GM13977 (cell line): ENCODE measurements at regions not wholly inside any gene's neighbourhood (a gene's known extent, or its start where the extent isn't known, plus 50 kb on each side); places are given as distances from the start of the nearest gene placed in this dataset.

Experiments
- DNase-seq: peaks from one replicate; pipeline ENCODE4 v3.0.0; 2012; ENCODE audit warnings: low spot score
- CTCF ChIP-seq: IDR thresholded peaks from 2 replicates; pipeline ENCODE4 v1.5.1; 2012; ENCODE audit warnings: mild to moderate bottlenecking, control low read depth; ENCODE audit not compliant: insufficient read depth; ENCODE audit errors: extremely low read depth, missing control alignments
- in situ Hi-C: fragments of 300-500 bp; cut with MboI; formaldehyde crosslinking; loops from one replicate; pipeline ENCODE4 v1.12.0; 2022; ENCODE audit warnings: low sequenced_read_pairs, low pct_unique_long_range_greater_than_20kb, mixed read lengths, inconsistent platforms; ENCODE audit not compliant: unreplicated experiment

DNA sequence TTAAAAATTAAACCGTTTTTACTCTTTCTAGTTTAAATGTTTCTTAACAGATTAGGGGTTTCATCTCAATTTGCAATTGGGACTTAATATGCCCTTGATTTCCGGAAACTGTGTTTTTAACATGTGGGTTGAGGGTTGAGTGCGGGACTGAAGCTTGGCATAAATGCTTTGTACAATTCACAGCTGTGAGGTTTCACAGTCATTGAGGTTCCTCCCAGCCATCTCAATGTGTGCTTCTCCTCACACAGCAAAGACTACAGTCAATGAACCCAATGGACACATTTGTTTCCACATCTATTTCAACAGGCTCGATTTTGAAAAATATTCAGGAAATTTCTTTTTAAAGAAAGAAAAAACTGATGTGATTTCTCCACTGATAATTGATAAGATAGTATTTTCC lies 328.6 kb downstream of the TBC1D4 start:
- no peak for DNase-seq
- in situ Hi-C loops, result no loop called here
- no peak for TF ChIP-seq CTCF

GRCh38 chr13:75151081-75151643 lies 330.8 kb downstream of the TBC1D4 start:
- TF ChIP-seq CTCF, result no peak
- DNase-seq, result no peak
- in situ Hi-C loops, result no loop called here

DNA sequence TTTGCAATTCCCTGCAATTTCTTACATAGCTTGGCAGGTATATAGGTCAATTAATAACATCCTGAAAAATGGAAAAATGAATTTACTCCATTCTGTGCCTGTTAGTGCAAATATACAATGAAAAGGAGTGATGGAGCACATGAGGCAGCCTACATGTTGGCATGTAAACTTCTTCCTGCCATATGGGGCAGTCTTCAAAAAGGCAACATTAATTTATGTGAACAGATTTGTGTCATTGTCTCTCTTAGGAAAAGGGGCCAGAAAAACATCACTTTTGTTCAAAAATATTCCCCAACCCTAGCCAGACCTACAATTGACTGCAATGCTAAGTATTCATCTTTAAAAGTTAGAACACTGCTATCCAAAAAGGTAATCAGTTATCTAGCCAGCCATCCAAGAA lies 332.2 kb downstream of the TBC1D4 start:
- in situ Hi-C loops, result no loop called here
- no peak for DNase-seq
- no peak for TF ChIP-seq CTCF

DNA sequence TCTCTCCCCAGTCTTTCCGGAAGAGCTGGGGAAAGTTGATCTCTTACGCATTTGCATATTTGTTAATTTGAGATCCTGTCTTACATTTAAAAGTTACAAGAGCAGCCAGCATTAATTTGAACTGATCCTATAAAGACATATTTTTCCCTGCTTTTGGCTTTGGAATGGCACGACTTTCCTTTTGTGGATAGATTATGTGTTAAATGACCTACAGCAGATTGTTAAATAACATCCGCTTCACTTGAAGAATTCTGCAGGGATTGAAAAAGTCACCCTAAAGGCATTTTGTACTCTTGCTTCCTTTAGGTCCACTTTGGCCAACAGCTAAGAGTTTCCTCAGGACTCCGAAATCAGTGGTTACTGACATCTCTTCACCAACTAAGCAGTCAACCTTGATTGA lies 334.0 kb downstream of the TBC1D4 start:
- in situ Hi-C loops, result no loop called here
- DNase-seq, result no peak
- no peak for TF ChIP-seq CTCF

GRCh38 chr13:75146436-75146835 lies 335.5 kb downstream of the TBC1D4 start:
- in situ Hi-C loops, result no loop called here
- no peak for TF ChIP-seq CTCF
- DNase-seq, result no peak

- in situ Hi-C loops, result no loop called here
- TF ChIP-seq CTCF, result no peak
- no peak for DNase-seq
These were observed 336.0 kb downstream of the TBC1D4 start for GRCh38 chr13:75145927-75146326.

DNA sequence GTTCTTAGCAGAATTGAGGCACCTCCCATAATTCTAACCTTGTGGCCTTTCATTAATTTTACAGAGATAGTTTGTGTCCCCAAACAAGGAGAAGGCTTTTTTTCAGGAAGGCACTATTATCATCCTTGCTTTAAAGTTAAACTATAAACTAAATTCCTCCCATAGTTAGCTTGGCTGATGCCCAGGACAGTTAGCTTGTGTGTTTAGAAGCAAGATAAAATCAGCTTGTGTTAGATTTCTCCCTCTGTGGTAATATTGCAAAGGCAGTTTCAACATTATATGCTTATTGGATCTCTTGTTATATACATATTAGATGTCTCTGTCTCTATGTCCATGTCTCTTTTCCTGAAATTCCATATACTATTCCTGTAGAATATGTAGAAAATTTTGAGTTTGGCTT lies 342.7 kb downstream of the TBC1D4 start:
- no peak for DNase-seq
- in situ Hi-C loops, result no loop called here
- no peak for TF ChIP-seq CTCF
